Peyer's patch (tissue), 4 donors: ENCODE measurements at regions not wholly inside any gene's neighbourhood (a gene's known extent, or its start where the extent isn't known, plus 50 kb on each side); places are given as distances from the start of the nearest gene placed in this dataset.

Experiments used
- DNase-seq, 3 donors: peaks; one replicate each; pipeline ENCODE4 v3.0.0-alpha.2; 2017 to 2019
- H3K27ac ChIP-seq, 4 donors: fragments of 200-600 bp; sonication (generic); one replicate each; pipeline ENCODE4 v1.5.1; 2016 to 2019
- H3K27me3 ChIP-seq, 2 donors: fragments of 200-600 bp; sonication (generic); one replicate each; pipeline ENCODE4 v1.5.1; 2019
- H3K36me3 ChIP-seq, 3 donors: fragments of 200-600 bp; sonication (generic); one replicate each; pipeline ENCODE4 v1.5.1; 2016 to 2019
- H3K4me1 ChIP-seq, 4 donors: fragments of 200-600 bp; sonication (generic); one replicate each; pipeline ENCODE4 v1.5.1; 2016 to 2019
- H3K4me3 ChIP-seq, 4 donors: fragments of 200-600 bp; sonication (generic); 1 replicate in 3 of 4; 2 replicates in 1 of 4; pipeline ENCODE4 v1.5.1; 2016 to 2019; ENCODE audit warnings: mild to moderate bottlenecking in 1 of 4
- H3K9me3 ChIP-seq, 4 donors: fragments of 200-600 bp; sonication (generic); one replicate each; pipeline ENCODE4 v1.5.1; 2016 to 2019; ENCODE audit warnings: mild to moderate bottlenecking in 1 of 4
- POLR2A ChIP-seq, 2 donors: fragments of 450-650 bp; IDR thresholded peaks; one replicate each; pipeline ENCODE4 v1.5.1; 2017; ENCODE audit warnings: antibody characterized with exemption in 2 of 2, mild to moderate bottlenecking in 2 of 2, moderate library complexity in 2 of 2
- TF ChIP-seq, protein P1 (sequence below), 6 experiments: fragments of 450-650 bp in 4 of 6; fragments of 200-600 bp in 2 of 6; sonication (generic) in 1 of 6; IDR thresholded peaks; one replicate each; pipeline ENCODE4 v1.5.1; 2017 to 2019; ENCODE audit warnings: antibody characterized with exemption in 6 of 6, mild to moderate bottlenecking in 3 of 6, moderate library complexity in 1 of 6

DNA sequence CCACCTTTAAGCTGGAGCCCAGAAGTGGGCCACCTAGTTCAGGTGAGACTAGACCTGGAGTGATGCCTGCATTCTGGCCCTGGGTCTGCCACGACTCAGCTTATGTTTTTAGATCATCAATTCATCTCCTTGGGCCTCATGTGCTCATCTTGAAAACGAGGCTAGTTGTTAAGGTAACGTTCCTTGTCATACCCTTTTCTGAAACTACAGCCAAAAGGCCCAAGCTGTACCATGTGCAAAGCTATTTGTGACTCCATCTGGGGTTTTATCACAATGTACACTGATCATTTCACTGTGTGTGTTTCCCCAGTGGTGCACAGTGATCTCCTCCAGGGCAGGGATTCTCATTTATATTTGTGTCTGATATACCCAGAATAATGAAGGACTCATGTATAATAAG is 138.4 kb upstream of the COPS8 start:
- H3K27ac ChIP-seq, result no peak overlapping the region
- TF ChIP-seq POLR2A (IDR thresholded peaks at IDR 0.05), result no peak
- TF ChIP-seq, protein P1, sequence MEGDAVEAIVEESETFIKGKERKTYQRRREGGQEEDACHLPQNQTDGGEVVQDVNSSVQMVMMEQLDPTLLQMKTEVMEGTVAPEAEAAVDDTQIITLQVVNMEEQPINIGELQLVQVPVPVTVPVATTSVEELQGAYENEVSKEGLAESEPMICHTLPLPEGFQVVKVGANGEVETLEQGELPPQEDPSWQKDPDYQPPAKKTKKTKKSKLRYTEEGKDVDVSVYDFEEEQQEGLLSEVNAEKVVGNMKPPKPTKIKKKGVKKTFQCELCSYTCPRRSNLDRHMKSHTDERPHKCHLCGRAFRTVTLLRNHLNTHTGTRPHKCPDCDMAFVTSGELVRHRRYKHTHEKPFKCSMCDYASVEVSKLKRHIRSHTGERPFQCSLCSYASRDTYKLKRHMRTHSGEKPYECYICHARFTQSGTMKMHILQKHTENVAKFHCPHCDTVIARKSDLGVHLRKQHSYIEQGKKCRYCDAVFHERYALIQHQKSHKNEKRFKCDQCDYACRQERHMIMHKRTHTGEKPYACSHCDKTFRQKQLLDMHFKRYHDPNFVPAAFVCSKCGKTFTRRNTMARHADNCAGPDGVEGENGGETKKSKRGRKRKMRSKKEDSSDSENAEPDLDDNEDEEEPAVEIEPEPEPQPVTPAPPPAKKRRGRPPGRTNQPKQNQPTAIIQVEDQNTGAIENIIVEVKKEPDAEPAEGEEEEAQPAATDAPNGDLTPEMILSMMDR (IDR thresholded peaks at IDR 0.05), result no peak
- no peaks in the 10 kb centered on the region for H3K27me3 ChIP-seq
- peaks cover 0 to 3% (median 0%) of the 10 kb centered on the region in 4 donors for H3K4me1 ChIP-seq
- H3K4me3 ChIP-seq, result no peak overlapping the region
- no peaks in the 10 kb centered on the region for H3K9me3 ChIP-seq
- H3K36me3 ChIP-seq, result no peaks in the 10 kb centered on the region
- no peak for DNase-seq

DNA sequence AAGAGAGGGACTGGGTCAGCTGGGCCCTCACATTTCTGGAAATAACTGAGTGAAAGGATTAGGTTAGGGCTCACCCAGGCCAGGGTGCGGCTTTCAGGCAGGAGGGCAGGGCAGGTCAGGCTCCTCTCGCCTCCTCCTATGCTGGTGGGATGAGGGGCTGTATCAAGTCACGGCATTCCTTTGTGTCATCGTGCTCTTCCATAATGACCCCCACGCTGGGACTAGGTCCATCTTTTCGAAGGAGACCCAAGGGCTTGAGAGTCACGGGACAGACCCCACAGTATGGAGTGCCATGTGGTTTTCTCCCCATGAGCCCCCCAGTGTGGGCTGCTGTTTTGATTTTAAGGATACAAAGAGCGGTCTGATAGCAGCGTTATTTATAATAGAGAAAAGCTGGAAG is 137.8 kb upstream of the COPS8 start:
- peaks cover 0 to 3% (median 0%) of the 10 kb centered on the region in 4 donors for H3K4me1 ChIP-seq
- no peak overlapping the region for H3K27ac ChIP-seq
- no peaks in the 10 kb centered on the region for H3K27me3 ChIP-seq
- no peak overlapping the region for H3K4me3 ChIP-seq
- H3K9me3 ChIP-seq, result no peaks in the 10 kb centered on the region
- H3K36me3 ChIP-seq, result no peaks in the 10 kb centered on the region
- no peak for TF ChIP-seq POLR2A (IDR thresholded peaks at IDR 0.05)
- TF ChIP-seq, protein P1 (IDR thresholded peaks at IDR 0.05), result no peak
- DNase-seq, result no peak

DNA sequence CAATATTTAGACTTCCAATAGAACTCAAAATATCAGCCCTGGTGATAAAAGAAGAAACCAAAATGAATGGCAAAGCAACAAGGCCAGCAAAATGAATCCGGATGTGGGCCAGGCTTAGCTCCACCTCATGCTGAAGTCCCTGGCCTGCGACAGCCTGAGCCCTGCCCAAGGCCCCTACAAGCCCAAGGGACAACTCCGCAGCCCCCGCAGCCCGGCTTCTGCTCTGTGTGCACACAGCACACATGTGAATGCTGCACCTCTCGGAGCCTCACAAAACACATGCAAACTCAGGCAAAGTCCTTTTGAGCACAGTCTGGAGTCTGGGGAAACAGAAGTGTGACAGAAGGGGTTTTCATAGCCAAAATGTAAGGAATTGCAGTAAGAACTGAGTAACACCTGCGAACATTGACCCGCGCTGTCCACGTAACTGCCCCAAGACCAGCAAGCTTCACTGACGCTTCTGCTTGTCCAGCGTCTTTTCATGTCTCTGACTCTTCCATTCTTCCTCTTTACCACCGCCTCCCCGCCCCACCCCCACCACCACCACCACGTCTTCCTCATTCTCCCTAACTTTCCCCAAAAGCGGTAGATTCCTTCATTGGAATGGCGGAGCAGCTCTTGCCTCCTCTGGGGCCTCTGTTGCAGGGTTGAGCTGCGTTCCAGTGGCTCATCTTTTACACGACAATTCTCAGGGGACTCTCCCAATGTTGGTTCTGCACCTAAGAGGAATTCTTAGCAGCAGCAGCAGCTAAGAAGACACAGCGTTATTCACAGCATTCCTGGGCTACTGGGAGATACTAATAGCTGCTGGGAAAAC is 136.4 kb upstream of the COPS8 start:
- Histone ChIP-seq H3K4me3 (no peak overlapping the region), H3K9me3 (no peaks in the 10 kb centered on the region), H3K4me1 (peaks cover 0 to 3% (median 0%) of the 10 kb centered on the region in 4 donors), H3K36me3 (no peaks in the 10 kb centered on the region), H3K27me3 (no peaks in the 10 kb centered on the region), H3K27ac (no peak overlapping the region)
- TF ChIP-seq POLR2A (IDR thresholded peaks at IDR 0.05), result no peak
- TF ChIP-seq, protein P1 (IDR thresholded peaks at IDR 0.05), result no peak
- DNase-seq, result peak in 1 of 3 donors; percentile 19

DNA sequence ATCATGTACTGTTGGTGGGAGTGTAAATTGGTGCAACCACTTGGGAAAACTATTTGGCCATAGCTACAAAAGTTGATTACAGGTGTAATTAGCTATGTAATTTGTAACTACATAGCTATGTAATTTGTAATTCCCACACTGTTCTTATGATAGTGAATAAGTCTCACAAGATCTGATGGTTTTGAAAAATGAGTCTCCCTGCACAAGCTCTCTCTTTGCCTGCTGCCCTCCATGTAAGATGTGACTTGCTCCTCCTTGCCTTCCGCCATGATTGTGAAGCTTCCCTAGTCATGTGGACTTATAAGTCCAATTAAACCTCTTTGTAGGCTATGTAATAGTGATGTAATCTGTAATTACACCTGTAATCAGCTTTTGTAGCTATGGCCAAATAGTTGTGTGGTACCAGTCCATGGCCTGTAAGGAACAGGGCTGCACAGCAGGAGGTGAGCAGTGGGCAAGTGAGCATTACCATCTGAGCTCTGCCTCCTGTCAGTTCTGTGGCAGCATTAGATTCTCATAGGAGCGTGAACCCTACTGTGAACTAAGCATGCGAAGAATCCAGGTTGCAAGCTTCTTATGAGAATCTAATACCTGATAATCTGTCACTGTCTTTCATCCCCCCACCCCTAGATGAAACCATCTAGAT is 133.7 kb upstream of the COPS8 start:
- Histone ChIP-seq H3K36me3 (no peaks in the 10 kb centered on the region), H3K27ac (no peak overlapping the region), H3K4me3 (no peak overlapping the region), H3K27me3 (no peaks in the 10 kb centered on the region), H3K9me3 (no peaks in the 10 kb centered on the region), H3K4me1 (no peaks in the 10 kb centered on the region)
- no peak for DNase-seq
- TF ChIP-seq, protein P1 (IDR thresholded peaks at IDR 0.05), result no peak
- no peak for TF ChIP-seq POLR2A (IDR thresholded peaks at IDR 0.05)

DNA sequence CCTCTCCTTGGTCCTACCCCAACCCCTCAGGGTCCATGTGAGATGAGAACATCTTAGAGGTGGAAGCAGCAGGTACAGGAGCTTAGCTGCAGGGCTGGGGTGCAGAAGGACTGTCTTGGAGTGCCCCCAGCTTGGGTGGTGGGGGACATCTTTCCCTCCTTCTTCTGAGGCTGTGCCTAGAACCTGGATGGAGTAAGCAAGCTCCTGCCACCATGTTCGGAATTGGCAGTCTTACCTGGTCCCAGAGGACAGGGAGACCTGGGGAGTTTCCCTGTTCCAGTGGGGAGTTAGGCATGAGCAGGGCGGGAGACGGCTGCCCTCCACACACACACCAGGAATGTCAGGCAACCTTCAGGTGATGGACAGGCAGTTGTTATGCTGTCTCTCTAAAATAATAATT is 131.0 kb upstream of the COPS8 start:
- Histone ChIP-seq H3K27ac (no peak overlapping the region), H3K9me3 (no peaks in the 10 kb centered on the region), H3K4me1 (no peaks in the 10 kb centered on the region), H3K27me3 (no peaks in the 10 kb centered on the region), H3K4me3 (no peak overlapping the region), H3K36me3 (no peaks in the 10 kb centered on the region)
- TF ChIP-seq, protein P1 (IDR thresholded peaks at IDR 0.05), result no peak
- no peak for TF ChIP-seq POLR2A (IDR thresholded peaks at IDR 0.05)
- peak in 1 of 3 donors; percentile 7 for DNase-seq
